SH-SY5Y (cell line): ENCODE measurements at regions not wholly inside any gene's neighbourhood (a gene's known extent, or its start where the extent isn't known, plus 50 kb on each side); places are given as distances from the start of the nearest gene placed in this dataset.

Experiments used
- GATA2 ChIP-seq: IDR thresholded peaks from 2 replicates; pipeline ENCODE4 v1.6.1; 2011; ENCODE audit warnings: mild to moderate bottlenecking, low read depth, low read length
- GATA3 ChIP-seq: IDR thresholded peaks from 2 replicates; pipeline ENCODE4 v1.6.1; 2011; ENCODE audit warnings: low read depth, mild to moderate bottlenecking, low read length, moderate library complexity

DNA sequence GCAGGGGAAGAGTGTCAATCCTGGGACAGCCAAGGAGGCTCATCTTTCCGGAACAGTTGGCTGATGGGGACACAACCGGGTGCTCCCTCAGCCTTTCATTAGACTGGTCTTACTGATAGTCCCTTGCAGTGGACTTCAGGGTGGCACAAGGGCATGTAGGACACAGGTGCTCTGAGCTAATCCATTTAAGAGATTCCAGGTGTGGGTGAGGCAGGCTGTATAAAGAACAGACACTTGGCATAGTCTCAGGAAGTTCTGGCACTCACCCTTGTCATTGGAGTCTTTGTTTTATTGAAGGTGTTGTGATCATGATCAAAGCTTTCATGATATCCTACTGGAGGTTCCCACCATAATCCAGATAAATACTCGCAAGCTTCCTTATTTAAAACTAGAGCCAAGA is 341.6 kb downstream of the EMP1 start:
- TF ChIP-seq GATA2 (no peak), GATA3 (no peak)
